Uterus (tissue), 2 donors: ENCODE measurements at regions not wholly inside any gene's neighbourhood (a gene's known extent, or its start where the extent isn't known, plus 50 kb on each side); places are given as distances from the start of the nearest gene placed in this dataset.
"Not testable (repeated sequence)": the region's sequence is repeated elsewhere in the genome, so short reads cannot be mapped to it uniquely, and the experiment has no call there.

Experiments used
- CTCF ChIP-seq, 4 experiments: fragments of 200-600 bp in 2 of 4; fragments of 450-650 bp in 2 of 4; sonication (generic) in 2 of 4; IDR thresholded peaks; one replicate each; pipeline ENCODE4 v1.5.1; 2016 to 2019; ENCODE audit warnings: antibody characterized with exemption in 4 of 4, mild to moderate bottlenecking in 2 of 4, moderate library complexity in 1 of 4
- POLR2A ChIP-seq, 2 donors: fragments of 450-650 bp; IDR thresholded peaks; one replicate each; pipeline ENCODE4 v1.6.1; 2016; ENCODE audit warnings: antibody characterized with exemption in 2 of 2, mild to moderate bottlenecking in 1 of 2, moderate library complexity in 1 of 2

GRCh38 chr9:65473059-65473822, 188.2 kb upstream of the FOXD4L5 start:
- not testable (repeated sequence) for TF ChIP-seq CTCF, POLR2A (IDR thresholded peaks at IDR 0.05)
